ENCODE measurements at regions not wholly inside any gene's neighbourhood (a gene's known extent, or its start where the extent isn't known, plus 50 kb on each side); places are given as distances from the start of the nearest gene placed in this dataset.

DNA sequence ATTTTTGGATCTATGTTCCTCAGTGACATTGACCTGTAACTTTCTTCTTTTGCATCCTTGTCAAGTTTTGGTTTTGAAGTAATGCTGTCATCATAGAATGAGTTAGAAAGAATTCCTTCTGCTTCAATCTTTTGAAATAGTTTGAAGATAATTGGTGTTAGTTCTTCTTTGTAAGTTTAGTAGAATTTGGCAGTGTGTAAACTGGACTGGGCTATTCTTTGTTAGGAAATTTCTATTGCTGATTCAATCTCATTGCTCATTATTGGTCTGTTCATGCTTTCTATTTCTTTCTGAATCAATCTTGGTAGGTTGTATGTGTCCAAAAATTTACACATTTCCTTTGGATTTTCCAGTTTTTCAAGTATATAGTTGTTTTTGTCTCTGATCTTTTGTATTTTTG lies 101.7 kb upstream of the SPRY2 start:
- TF ChIP-seq PKNOX1 (IDR thresholded peaks at IDR 0.05) (no peak), ZNF384 (IDR thresholded peaks at IDR 0.05) (no peak), LEF1 (IDR thresholded peaks at IDR 0.05; ENCODE audit: borderline replicate concordance) (no peak), SUZ12 (IDR thresholded peaks at IDR 0.05) (no peak), ARNT (IDR thresholded peaks at IDR 0.05) (no peak), FOXA1 (IDR thresholded peaks at IDR 0.05) (no peak), SP1 (IDR thresholded peaks at IDR 0.05) (no peak), NFRKB (IDR thresholded peaks at IDR 0.05) (no peak), TARDBP (IDR thresholded peaks at IDR 0.05) (no peak), ELF4 (IDR thresholded peaks at IDR 0.05) (no peak), BHLHE40 (IDR thresholded peaks at IDR 0.05; ENCODE audit: borderline replicate concordance) (no peak), FOXM1 (IDR thresholded peaks at IDR 0.05; ENCODE audit: borderline replicate concordance) (no peak), FOXK2 (IDR thresholded peaks at IDR 0.05) (no peak), CTBP1 (IDR thresholded peaks at IDR 0.05; ENCODE audit: borderline replicate concordance) (no peak)
